GM23338 (cell line): ENCODE measurements at regions not wholly inside any gene's neighbourhood (a gene's known extent, or its start where the extent isn't known, plus 50 kb on each side); places are given as distances from the start of the nearest gene placed in this dataset.

Experiments
- ATAC-seq: fragments of 200-7000 bp; cut with Tn5 transposase; 3 replicates; pipeline ENCODE4 v1.9.1; 2020
- DNase-seq: peaks from one replicate; pipeline ENCODE4 v3.0.0-alpha.2; 2015; ENCODE audit warnings: low spot score
- H2AFZ ChIP-seq: fragments of 200-600 bp; sonication (generic); 2 replicates; pipeline ENCODE4 v1.8.0; 2016; ENCODE audit warnings: antibody characterized with exemption, mild to moderate bottlenecking, moderate library complexity
- H3F3A ChIP-seq: fragments of 200-600 bp; sonication (generic); replicated peaks from 2 replicates; pipeline ENCODE4 v1.8.0; 2017; ENCODE audit warnings: antibody characterized with exemption, mixed run types, low read depth
- H3K27ac ChIP-seq: fragments of 200-600 bp; sonication (generic); 2 replicates; pipeline ENCODE4 v1.6.1; 2016; ENCODE audit warnings: low read depth
- H3K27me3 ChIP-seq: fragments of 200-600 bp; sonication (generic); 2 replicates; pipeline ENCODE4 v1.8.0; 2016; ENCODE audit warnings: mild to moderate bottlenecking, mixed run types, moderate library complexity; ENCODE audit not compliant: insufficient read depth
- H3K36me3 ChIP-seq: fragments of 200-600 bp; sonication (generic); 2 replicates; pipeline ENCODE4 v1.8.0; 2016; ENCODE audit warnings: mild to moderate bottlenecking; ENCODE audit not compliant: insufficient read depth
- H3K4me1 ChIP-seq: fragments of 200-600 bp; sonication (generic); 2 replicates; pipeline ENCODE4 v1.8.0; 2016; ENCODE audit warnings: mild to moderate bottlenecking, moderate library complexity; ENCODE audit not compliant: insufficient read depth
- H3K4me2 ChIP-seq: fragments of 200-600 bp; sonication (generic); 2 replicates; pipeline ENCODE4 v1.7.1; 2017; ENCODE audit warnings: mixed run types
- H3K4me3 ChIP-seq: fragments of 200-600 bp; sonication (generic); 2 replicates; pipeline ENCODE4 v1.6.1; 2016; ENCODE audit warnings: mixed run types
- H3K79me2 ChIP-seq: fragments of 200-600 bp; sonication (generic); replicated peaks from 2 replicates; pipeline ENCODE4 v1.8.0; 2017; ENCODE audit warnings: mild to moderate bottlenecking; ENCODE audit not compliant: insufficient read depth
- H3K9me2 ChIP-seq: fragments of 200-600 bp; sonication (generic); 2 replicates; pipeline ENCODE4 v1.8.0; 2017; ENCODE audit not compliant: insufficient read depth
- H4K20me1 ChIP-seq: fragments of 200-600 bp; sonication (generic); replicated peaks from 2 replicates; pipeline ENCODE4 v1.8.0; 2017; ENCODE audit warnings: mild to moderate bottlenecking; ENCODE audit not compliant: insufficient read depth
- H3K27ac Mint-ChIP-seq: 2 replicates; pipeline ENCODE4 v1.8.0; 2020; ENCODE audit warnings: inconsistent platforms, mild to moderate bottlenecking, moderate library complexity, mixed read lengths
- H3K27me3 Mint-ChIP-seq: 3 replicates; pipeline ENCODE4 v1.8.0; 2022; ENCODE audit warnings: low read depth, mild to moderate bottlenecking, moderate library complexity, mixed read lengths, inconsistent platforms; ENCODE audit not compliant: insufficient read depth, poor library complexity
- H3K36me3 Mint-ChIP-seq: 3 replicates; pipeline ENCODE4 v1.8.0; 2021; ENCODE audit warnings: low read depth, mild to moderate bottlenecking, inconsistent platforms, moderate library complexity, mixed read lengths
- H3K4me1 Mint-ChIP-seq: 3 replicates; pipeline ENCODE4 v1.8.0; 2020; ENCODE audit warnings: mild to moderate bottlenecking, inconsistent platforms, mixed read lengths
- H3K4me3 Mint-ChIP-seq: 3 replicates; pipeline ENCODE4 v1.8.0; 2021; ENCODE audit warnings: moderate library complexity, mild to moderate bottlenecking, inconsistent platforms, mixed read lengths
- H3K9me3 Mint-ChIP-seq: 3 replicates; pipeline ENCODE4 v1.8.0; 2020; ENCODE audit warnings: moderate library complexity, mild to moderate bottlenecking, inconsistent platforms, mixed read lengths
- CREB1 ChIP-seq: fragments of 250-450 bp; sonication (Bioruptor Pico); IDR thresholded peaks from 2 replicates; pipeline ENCODE4 v1.5.0; 2020; ENCODE audit warnings: low read depth, mild to moderate bottlenecking, moderate library complexity
- CTCF ChIP-seq, 2 experiments: fragments of 200-600 bp in 1 of 2; sonication (generic) in 1 of 2; conservative IDR thresholded peaks; 2 replicates each; pipeline versions ENCODE4 v1.5.1 to v1.6.1; 2016 to 2017; ENCODE audit warnings: antibody characterized with exemption in 2 of 2, low read depth in 2 of 2, mild to moderate bottlenecking in 2 of 2, moderate library complexity in 1 of 2
- ETS1 ChIP-seq: IDR thresholded peaks from 2 replicates; pipeline ENCODE4 v1.6.1; 2016; ENCODE audit warnings: antibody characterized with exemption
- EZH2 ChIP-seq: fragments of 200-600 bp; sonication (generic); IDR thresholded peaks from one replicate; pipeline ENCODE4 v1.8.0; 2017; ENCODE audit warnings: antibody characterized with exemption, mild to moderate bottlenecking, low read depth; ENCODE audit not compliant: unreplicated experiment
- EZH2phosphoT487 ChIP-seq: fragments of 200-600 bp; sonication (generic); IDR thresholded peaks from one replicate; pipeline ENCODE4 v1.8.1; 2018; ENCODE audit warnings: antibody characterized with exemption; ENCODE audit not compliant: unreplicated experiment
- JUNB ChIP-seq: IDR thresholded peaks from one replicate; pipeline ENCODE4 v1.6.1; 2016; ENCODE audit warnings: antibody characterized with exemption; ENCODE audit not compliant: unreplicated experiment
- NANOG ChIP-seq: IDR thresholded peaks from 2 replicates; pipeline ENCODE4 v1.6.1; 2016; ENCODE audit warnings: antibody characterized with exemption, borderline replicate concordance
- POLR2AphosphoS5 ChIP-seq: IDR thresholded peaks from 2 replicates; pipeline ENCODE4 v1.6.1; 2016; ENCODE audit warnings: antibody characterized with exemption, low read depth
- REST ChIP-seq: IDR thresholded peaks from one replicate; pipeline ENCODE4 v1.6.1; 2018; ENCODE audit warnings: antibody characterized with exemption; ENCODE audit not compliant: unreplicated experiment
- STAT1 ChIP-seq: IDR thresholded peaks from one replicate; pipeline ENCODE4 v1.6.1; 2016; ENCODE audit warnings: antibody characterized with exemption; ENCODE audit not compliant: unreplicated experiment
- ZNF114 ChIP-seq: fragments of 250-450 bp; sonication (Bioruptor Pico); IDR thresholded peaks from 2 replicates; pipeline ENCODE4 v1.5.0; 2020; ENCODE audit warnings: mild to moderate bottlenecking, moderate library complexity
- ZNF331 ChIP-seq: fragments of 250-450 bp; sonication (Bioruptor Pico); IDR thresholded peaks from 2 replicates; pipeline ENCODE4 v1.5.0; 2020; ENCODE audit warnings: low read depth, mild to moderate bottlenecking, moderate library complexity
- ZNF462 ChIP-seq: fragments of 250-450 bp; sonication (Bioruptor Pico); IDR thresholded peaks from 2 replicates; pipeline ENCODE4 v1.5.0; 2020; ENCODE audit warnings: mild to moderate bottlenecking, moderate library complexity

GRCh38 chr12:124190312-124191023 is 104.4 kb upstream of the RFLNA start:
- TF ChIP-seq ETS1 (no peak), REST (no peak), CTCF (conservative IDR thresholded peaks at IDR 0.05; ENCODE audit: low read depth in 2 of 2) (no peak), POLR2AphosphoS5 (no peak), STAT1 (no peak), CREB1 (no peak), JUNB (no peak), EZH2phosphoT487 (no peak), EZH2 (no peak), ZNF331 (no peak), ZNF462 (CRISPR knock-in tag) (no peak), NANOG (no peak), ZNF114 (no peak)
- H3K9me3 Mint-ChIP-seq = peaks cover 10% of the 10 kb centered on the region
- H3K4me1 Mint-ChIP-seq = peaks cover 21% of the 10 kb centered on the region
- Histone ChIP-seq H3K36me3 (no peaks in the 10 kb centered on the region), H4K20me1 (no peaks in the 10 kb centered on the region), H3K27ac (no peak overlapping the region), H3K9me2 (no peaks in the 10 kb centered on the region), H3F3A (no peaks in the 10 kb centered on the region), H2AFZ (no peak overlapping the region), H3K27me3 (no peaks in the 10 kb centered on the region), H3K79me2 (no peaks in the 10 kb centered on the region), H3K4me2 (no peak overlapping the region), H3K4me3 (no peak overlapping the region), H3K4me1 (no peaks in the 10 kb centered on the region; the same call in 1 of the 2 replicates)
- peaks cover 9% of the 10 kb centered on the region for H3K27me3 Mint-ChIP-seq
- DNase-seq (no peak), ATAC-seq (no peak)
- H3K36me3 Mint-ChIP-seq = no peaks in the 10 kb centered on the region; the same call in 1 of the 3 replicates
- no peak overlapping the region for H3K4me3 Mint-ChIP-seq
- no peak overlapping the region for H3K27ac Mint-ChIP-seq
